ENCODE measurements at regions not wholly inside any gene's neighbourhood (a gene's known extent, or its start where the extent isn't known, plus 50 kb on each side); places are given as distances from the start of the nearest gene placed in this dataset.
"Not testable (repeated sequence)": the region's sequence is repeated elsewhere in the genome, so short reads cannot be mapped to it uniquely, and the experiment has no call there.

DNA sequence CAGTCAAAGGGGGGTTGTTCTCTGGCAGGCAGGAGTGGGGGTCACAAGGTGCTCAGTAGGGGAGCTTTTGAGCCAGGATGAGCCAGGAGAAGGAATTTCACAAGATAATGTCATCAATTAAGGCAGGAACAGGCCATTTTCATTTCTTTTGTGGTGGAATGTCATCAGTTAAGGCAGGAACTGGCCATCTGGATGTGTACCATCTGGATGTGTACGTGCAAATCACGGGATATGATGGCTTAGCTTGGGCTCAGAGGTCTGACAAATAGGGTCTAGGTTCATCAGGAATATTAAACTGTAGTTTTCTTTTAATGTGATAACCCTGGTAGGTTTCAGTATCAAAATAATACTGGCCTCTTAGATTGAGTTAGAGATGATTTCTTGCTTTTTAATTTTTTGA, 752.4 kb upstream of the ANO3 start:
- TF ChIP-seq, protein P1, sequence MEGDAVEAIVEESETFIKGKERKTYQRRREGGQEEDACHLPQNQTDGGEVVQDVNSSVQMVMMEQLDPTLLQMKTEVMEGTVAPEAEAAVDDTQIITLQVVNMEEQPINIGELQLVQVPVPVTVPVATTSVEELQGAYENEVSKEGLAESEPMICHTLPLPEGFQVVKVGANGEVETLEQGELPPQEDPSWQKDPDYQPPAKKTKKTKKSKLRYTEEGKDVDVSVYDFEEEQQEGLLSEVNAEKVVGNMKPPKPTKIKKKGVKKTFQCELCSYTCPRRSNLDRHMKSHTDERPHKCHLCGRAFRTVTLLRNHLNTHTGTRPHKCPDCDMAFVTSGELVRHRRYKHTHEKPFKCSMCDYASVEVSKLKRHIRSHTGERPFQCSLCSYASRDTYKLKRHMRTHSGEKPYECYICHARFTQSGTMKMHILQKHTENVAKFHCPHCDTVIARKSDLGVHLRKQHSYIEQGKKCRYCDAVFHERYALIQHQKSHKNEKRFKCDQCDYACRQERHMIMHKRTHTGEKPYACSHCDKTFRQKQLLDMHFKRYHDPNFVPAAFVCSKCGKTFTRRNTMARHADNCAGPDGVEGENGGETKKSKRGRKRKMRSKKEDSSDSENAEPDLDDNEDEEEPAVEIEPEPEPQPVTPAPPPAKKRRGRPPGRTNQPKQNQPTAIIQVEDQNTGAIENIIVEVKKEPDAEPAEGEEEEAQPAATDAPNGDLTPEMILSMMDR (IDR thresholded peaks at IDR 0.05) = not testable (repeated sequence)
- TF ChIP-seq POLR2A (IDR thresholded peaks at IDR 0.05) = not testable (repeated sequence)
